DOHH2 (cell line): ENCODE measurements at regions not wholly inside any gene's neighbourhood (a gene's known extent, or its start where the extent isn't known, plus 50 kb on each side); places are given as distances from the start of the nearest gene placed in this dataset.

Experiments
- H3F3A ChIP-seq: fragments of 200-600 bp; sonication (generic), shearing (Covaris generic); 2 replicates; pipeline ENCODE4 v1.6.0; 2016; ENCODE audit warnings: antibody characterized with exemption, mild to moderate bottlenecking; ENCODE audit not compliant: control insufficient read depth, insufficient read depth
- H3K27ac ChIP-seq: fragments of 200-600 bp; sonication (generic); 2 replicates; pipeline ENCODE4 v1.5.1; 2014; ENCODE audit warnings: low read depth, mild to moderate bottlenecking, low read length, moderate library complexity
- H3K27me3 ChIP-seq: fragments of 200-600 bp; sonication (generic); 2 replicates; pipeline ENCODE4 v1.6.1; 2014; ENCODE audit warnings: mild to moderate bottlenecking, low read length, mixed read lengths; ENCODE audit not compliant: control insufficient read depth
- H3K36me3 ChIP-seq: fragments of 200-600 bp; sonication (generic); 2 replicates; pipeline ENCODE4 v1.6.1; 2014; ENCODE audit warnings: mild to moderate bottlenecking, low read length, moderate library complexity, mixed read lengths; ENCODE audit not compliant: control insufficient read depth
- H3K4me1 ChIP-seq: fragments of 200-600 bp; sonication (generic); 2 replicates; pipeline ENCODE4 v1.6.1; 2014; ENCODE audit warnings: mild to moderate bottlenecking, low read length, mixed read lengths; ENCODE audit not compliant: control insufficient read depth
- H3K4me2 ChIP-seq: fragments of 200-600 bp; sonication (generic); 2 replicates; pipeline ENCODE4 v1.6.0; 2014; ENCODE audit warnings: mild to moderate bottlenecking, low read length, moderate library complexity
- H3K4me3 ChIP-seq: fragments of 200-600 bp; sonication (generic); 2 replicates; pipeline ENCODE4 v1.5.1; 2014; ENCODE audit warnings: mild to moderate bottlenecking, low read length, mixed read lengths
- H3K79me2 ChIP-seq: fragments of 200-600 bp; sonication (generic); 2 replicates; pipeline ENCODE4 v1.6.1; 2014; ENCODE audit warnings: mild to moderate bottlenecking, low read length, mixed read lengths; ENCODE audit not compliant: control insufficient read depth
- H3K9me2 ChIP-seq: fragments of 200-600 bp; sonication (generic); replicated peaks from 2 replicates; pipeline ENCODE4 v1.6.1; 2014; ENCODE audit warnings: mild to moderate bottlenecking, low read length, mixed read lengths; ENCODE audit not compliant: control insufficient read depth
- H3K9me3 ChIP-seq: fragments of 200-600 bp; sonication (generic); 2 replicates; pipeline ENCODE4 v1.6.1; 2014; ENCODE audit warnings: antibody characterized with exemption, low read length, mixed read lengths; ENCODE audit not compliant: control insufficient read depth, insufficient read depth
- H4K20me1 ChIP-seq: fragments of 200-600 bp; sonication (generic); 2 replicates; pipeline ENCODE4 v1.6.0; 2014; ENCODE audit warnings: low read depth, mild to moderate bottlenecking, antibody characterized with exemption, low read length, moderate library complexity; ENCODE audit not compliant: control insufficient read depth, insufficient read depth
- EZH2phosphoT487 ChIP-seq: fragments of 200-600 bp; sonication (generic); IDR thresholded peaks from 2 replicates; pipeline ENCODE4 v1.6.1; 2017; ENCODE audit warnings: borderline replicate concordance, mild to moderate bottlenecking, antibody characterized with exemption, low read length, moderate library complexity, mixed read lengths
- TF ChIP-seq, protein P1 (sequence below): fragments of 200-600 bp; sonication (generic); IDR thresholded peaks from one replicate; pipeline ENCODE4 v1.5.1; 2014; ENCODE audit warnings: antibody characterized with exemption, mild to moderate bottlenecking, low read depth, low read length; ENCODE audit not compliant: poor library complexity, severe bottlenecking

- Histone ChIP-seq H4K20me1 (no peaks in the 10 kb centered on the region), H3K4me3 (no peak overlapping the region), H3F3A (no peaks in the 10 kb centered on the region), H3K36me3 (no peaks in the 10 kb centered on the region), H3K9me3 (no peaks in the 10 kb centered on the region), H3K27ac (no peak overlapping the region), H3K4me1 (no peaks in the 10 kb centered on the region), H3K9me2 (no peaks in the 10 kb centered on the region), H3K4me2 (no peak overlapping the region), H3K27me3 (no peaks in the 10 kb centered on the region), H3K79me2 (no peaks in the 10 kb centered on the region)
- TF ChIP-seq EZH2phosphoT487 = no peak
- TF ChIP-seq, protein P1, sequence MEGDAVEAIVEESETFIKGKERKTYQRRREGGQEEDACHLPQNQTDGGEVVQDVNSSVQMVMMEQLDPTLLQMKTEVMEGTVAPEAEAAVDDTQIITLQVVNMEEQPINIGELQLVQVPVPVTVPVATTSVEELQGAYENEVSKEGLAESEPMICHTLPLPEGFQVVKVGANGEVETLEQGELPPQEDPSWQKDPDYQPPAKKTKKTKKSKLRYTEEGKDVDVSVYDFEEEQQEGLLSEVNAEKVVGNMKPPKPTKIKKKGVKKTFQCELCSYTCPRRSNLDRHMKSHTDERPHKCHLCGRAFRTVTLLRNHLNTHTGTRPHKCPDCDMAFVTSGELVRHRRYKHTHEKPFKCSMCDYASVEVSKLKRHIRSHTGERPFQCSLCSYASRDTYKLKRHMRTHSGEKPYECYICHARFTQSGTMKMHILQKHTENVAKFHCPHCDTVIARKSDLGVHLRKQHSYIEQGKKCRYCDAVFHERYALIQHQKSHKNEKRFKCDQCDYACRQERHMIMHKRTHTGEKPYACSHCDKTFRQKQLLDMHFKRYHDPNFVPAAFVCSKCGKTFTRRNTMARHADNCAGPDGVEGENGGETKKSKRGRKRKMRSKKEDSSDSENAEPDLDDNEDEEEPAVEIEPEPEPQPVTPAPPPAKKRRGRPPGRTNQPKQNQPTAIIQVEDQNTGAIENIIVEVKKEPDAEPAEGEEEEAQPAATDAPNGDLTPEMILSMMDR = no peak
Observed at GRCh38 chr11:104781037-104781436, 117.2 kb downstream of the CASP12 start.

DNA sequence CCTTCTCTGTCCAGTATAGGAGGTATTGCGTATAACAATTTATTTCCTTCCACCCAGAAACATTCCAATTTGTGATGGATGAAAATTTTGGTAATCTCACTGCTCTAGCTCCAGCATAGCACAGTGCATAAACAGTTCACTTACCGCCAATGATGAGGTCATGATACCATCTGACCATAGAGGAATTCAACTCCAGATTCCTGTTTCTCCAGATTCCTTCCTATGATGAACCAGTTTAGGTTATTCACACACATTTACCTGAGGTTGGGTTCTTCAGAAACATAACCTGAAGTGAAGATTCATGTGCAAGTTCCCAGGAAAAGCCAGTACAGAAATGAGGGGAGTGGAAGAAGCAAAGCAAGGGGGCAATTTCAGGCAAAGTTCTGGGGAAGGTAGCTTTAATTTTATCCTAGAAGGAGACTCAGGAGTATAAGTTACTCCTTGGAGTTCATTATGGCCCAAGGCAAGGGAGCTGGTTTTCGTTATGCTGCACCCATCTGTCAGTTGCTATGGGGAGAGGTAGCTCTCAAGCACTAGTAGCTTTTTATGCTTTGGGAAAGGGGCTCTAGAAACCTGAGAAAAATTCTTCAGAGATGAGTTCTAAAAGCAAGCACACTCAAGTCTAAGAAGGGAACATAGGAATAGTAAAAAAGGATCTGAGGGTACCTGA lies 121.6 kb downstream of the CASP12 start:
- Histone ChIP-seq H4K20me1 (no peaks in the 10 kb centered on the region), H3K9me3 (no peaks in the 10 kb centered on the region), H3K79me2 (no peaks in the 10 kb centered on the region), H3K4me3 (no peak overlapping the region), H3K27me3 (no peaks in the 10 kb centered on the region), H3K4me2 (no peak overlapping the region), H3K4me1 (no peaks in the 10 kb centered on the region), H3K27ac (no peak overlapping the region), H3K36me3 (no peaks in the 10 kb centered on the region), H3F3A (no peaks in the 10 kb centered on the region), H3K9me2 (no peaks in the 10 kb centered on the region)
- TF ChIP-seq, protein P1 = no peak

- Histone ChIP-seq H3K36me3 (no peaks in the 10 kb centered on the region), H3K4me2 (no peak overlapping the region), H4K20me1 (no peaks in the 10 kb centered on the region), H3K27ac (no peak overlapping the region), H3K9me2 (no peaks in the 10 kb centered on the region), H3K9me3 (no peaks in the 10 kb centered on the region), H3K79me2 (no peaks in the 10 kb centered on the region), H3K4me3 (no peak overlapping the region), H3K27me3 (no peaks in the 10 kb centered on the region), H3F3A (no peaks in the 10 kb centered on the region), H3K4me1 (no peaks in the 10 kb centered on the region)
- TF ChIP-seq, protein P1 = no peak
- TF ChIP-seq EZH2phosphoT487 = no peak
Observed at GRCh38 chr11:104774578-104774977, 123.7 kb downstream of the CASP12 start.
